ENCODE measurements at regions not wholly inside any gene's neighbourhood (a gene's known extent, or its start where the extent isn't known, plus 50 kb on each side); places are given as distances from the start of the nearest gene placed in this dataset.

DNA sequence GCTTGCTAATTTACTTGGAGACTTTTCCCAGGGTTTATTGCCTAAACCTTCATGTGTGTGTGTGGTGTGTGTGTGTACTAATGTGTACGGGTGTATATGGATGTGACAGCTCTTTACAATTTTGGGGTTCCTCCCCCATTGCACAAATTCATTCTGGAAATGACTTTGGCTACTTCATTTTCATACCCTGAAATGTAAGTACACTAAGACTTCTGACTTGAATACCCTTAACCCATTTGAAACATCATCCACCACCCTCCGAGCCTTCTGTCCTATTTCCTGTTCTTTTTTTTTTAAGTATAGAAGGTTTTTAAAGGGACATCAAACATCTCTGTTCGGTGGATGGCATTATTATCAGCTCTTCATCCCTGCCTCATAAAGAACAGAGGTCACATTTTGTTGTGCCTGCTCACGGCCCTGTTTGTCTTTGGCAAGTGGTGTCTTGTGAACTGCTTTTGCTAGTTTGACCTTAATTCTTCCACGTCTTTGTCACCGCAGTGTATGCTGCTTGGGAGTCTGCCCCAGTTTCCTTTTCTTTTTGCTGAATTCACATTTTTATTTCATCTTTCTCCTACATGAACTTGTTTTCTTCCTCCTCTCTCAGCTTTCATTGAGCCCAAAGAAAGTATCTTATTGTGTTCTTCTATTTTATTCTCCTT, 228.3 kb downstream of the FOXO1 start:
- no peak for TF ChIP-seq MZF1 (tag by site-specific recombination; IDR thresholded peaks at IDR 0.05; ENCODE audit: borderline replicate concordance)
- TF ChIP-seq, protein P1, sequence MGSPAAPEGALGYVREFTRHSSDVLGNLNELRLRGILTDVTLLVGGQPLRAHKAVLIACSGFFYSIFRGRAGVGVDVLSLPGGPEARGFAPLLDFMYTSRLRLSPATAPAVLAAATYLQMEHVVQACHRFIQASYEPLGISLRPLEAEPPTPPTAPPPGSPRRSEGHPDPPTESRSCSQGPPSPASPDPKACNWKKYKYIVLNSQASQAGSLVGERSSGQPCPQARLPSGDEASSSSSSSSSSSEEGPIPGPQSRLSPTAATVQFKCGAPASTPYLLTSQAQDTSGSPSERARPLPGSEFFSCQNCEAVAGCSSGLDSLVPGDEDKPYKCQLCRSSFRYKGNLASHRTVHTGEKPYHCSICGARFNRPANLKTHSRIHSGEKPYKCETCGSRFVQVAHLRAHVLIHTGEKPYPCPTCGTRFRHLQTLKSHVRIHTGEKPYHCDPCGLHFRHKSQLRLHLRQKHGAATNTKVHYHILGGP (tag by site-specific recombination; IDR thresholded peaks at IDR 0.05) = no peak
- TF ChIP-seq, protein P2, sequence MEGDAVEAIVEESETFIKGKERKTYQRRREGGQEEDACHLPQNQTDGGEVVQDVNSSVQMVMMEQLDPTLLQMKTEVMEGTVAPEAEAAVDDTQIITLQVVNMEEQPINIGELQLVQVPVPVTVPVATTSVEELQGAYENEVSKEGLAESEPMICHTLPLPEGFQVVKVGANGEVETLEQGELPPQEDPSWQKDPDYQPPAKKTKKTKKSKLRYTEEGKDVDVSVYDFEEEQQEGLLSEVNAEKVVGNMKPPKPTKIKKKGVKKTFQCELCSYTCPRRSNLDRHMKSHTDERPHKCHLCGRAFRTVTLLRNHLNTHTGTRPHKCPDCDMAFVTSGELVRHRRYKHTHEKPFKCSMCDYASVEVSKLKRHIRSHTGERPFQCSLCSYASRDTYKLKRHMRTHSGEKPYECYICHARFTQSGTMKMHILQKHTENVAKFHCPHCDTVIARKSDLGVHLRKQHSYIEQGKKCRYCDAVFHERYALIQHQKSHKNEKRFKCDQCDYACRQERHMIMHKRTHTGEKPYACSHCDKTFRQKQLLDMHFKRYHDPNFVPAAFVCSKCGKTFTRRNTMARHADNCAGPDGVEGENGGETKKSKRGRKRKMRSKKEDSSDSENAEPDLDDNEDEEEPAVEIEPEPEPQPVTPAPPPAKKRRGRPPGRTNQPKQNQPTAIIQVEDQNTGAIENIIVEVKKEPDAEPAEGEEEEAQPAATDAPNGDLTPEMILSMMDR (tag by site-specific recombination; IDR thresholded peaks at IDR 0.05) = no peak
- TF ChIP-seq ZNF214 (tag by site-specific recombination; IDR thresholded peaks at IDR 0.05; ENCODE audit: borderline replicate concordance) = no peak
- TF ChIP-seq ZNF266 (tag by site-specific recombination; IDR thresholded peaks at IDR 0.05; ENCODE audit: low read depth) = no peak
